ENCODE measurements at regions not wholly inside any gene's neighbourhood (a gene's known extent, or its start where the extent isn't known, plus 50 kb on each side); places are given as distances from the start of the nearest gene placed in this dataset.
"Not testable (repeated sequence)": the region's sequence is repeated elsewhere in the genome, so short reads cannot be mapped to it uniquely, and the experiment has no call there.

DNA sequence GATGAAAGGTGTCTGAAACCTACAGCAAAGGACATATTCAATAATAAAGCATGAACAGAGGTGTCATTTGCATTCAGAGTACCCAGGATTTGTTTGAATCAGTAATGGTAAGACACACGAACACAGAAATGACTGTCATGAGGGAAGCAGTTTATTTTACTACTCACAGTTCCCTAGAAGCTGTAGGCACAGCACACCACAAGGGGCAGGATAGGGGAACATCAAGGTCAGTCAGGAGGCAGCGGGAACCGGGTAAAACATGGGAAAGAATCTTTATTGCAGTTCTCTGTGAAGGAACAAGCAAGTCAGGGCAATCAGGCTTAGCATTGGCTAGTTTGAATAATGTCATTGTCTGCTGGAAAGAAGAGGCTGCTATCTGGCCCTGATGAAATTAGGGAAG is 70.2 kb upstream of the PDSS1 start:
- Histone ChIP-seq H3K36me3 (no peaks in the 10 kb centered on the region), H3K27ac (no peak overlapping the region), H3K4me1 (no peaks in the 10 kb centered on the region), H3K9me3 (no peaks in the 10 kb centered on the region), H3K9ac (ENCODE audit: low read depth in 2 of 2, low read length in 2 of 2) (no peak overlapping the region), H3K27me3 (no peaks in the 10 kb centered on the region), H3K4me3 (no peak overlapping the region)
- TF ChIP-seq, protein P1, sequence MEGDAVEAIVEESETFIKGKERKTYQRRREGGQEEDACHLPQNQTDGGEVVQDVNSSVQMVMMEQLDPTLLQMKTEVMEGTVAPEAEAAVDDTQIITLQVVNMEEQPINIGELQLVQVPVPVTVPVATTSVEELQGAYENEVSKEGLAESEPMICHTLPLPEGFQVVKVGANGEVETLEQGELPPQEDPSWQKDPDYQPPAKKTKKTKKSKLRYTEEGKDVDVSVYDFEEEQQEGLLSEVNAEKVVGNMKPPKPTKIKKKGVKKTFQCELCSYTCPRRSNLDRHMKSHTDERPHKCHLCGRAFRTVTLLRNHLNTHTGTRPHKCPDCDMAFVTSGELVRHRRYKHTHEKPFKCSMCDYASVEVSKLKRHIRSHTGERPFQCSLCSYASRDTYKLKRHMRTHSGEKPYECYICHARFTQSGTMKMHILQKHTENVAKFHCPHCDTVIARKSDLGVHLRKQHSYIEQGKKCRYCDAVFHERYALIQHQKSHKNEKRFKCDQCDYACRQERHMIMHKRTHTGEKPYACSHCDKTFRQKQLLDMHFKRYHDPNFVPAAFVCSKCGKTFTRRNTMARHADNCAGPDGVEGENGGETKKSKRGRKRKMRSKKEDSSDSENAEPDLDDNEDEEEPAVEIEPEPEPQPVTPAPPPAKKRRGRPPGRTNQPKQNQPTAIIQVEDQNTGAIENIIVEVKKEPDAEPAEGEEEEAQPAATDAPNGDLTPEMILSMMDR (IDR thresholded peaks at IDR 0.05): no peak
- intact Hi-C loops (cut with DNase I): loop anchor here (5.0 kb wide), 1 partner anchor 690 kb away; no protein-coding TSS in a partner anchor
- no peak for DNase-seq

DNA sequence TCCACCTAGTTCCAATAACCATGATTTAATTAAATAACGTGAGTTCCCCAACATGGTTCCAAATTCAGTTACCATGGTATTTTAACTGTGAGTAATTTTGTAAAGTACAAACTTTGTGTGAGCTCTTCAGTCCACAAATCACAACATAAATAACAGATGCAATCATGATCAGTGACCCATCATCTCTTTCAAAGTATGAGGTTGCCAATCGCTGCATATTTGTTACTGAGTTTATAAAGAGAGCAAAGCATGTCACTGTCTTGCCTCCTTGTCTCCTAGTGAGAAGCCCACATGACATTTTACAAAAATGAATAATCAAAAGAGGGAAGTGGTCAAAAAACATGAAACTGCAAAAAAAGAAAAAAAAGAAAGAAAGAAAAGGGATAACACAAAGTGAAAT is 69.1 kb upstream of the PDSS1 start:
- TF ChIP-seq, protein P1 (IDR thresholded peaks at IDR 0.05): no peak
- no peaks in the 10 kb centered on the region for H3K27me3 ChIP-seq
- no peaks in the 10 kb centered on the region for H3K36me3 ChIP-seq
- no peaks in the 10 kb centered on the region for H3K4me1 ChIP-seq
- H3K9ac ChIP-seq (ENCODE audit: low read depth in 2 of 2, low read length in 2 of 2): no peak overlapping the region
- H3K9me3 ChIP-seq: no peaks in the 10 kb centered on the region
- intact Hi-C loops (cut with DNase I): loop anchor here (5.0 kb wide), 1 partner anchor 689 kb away; no protein-coding TSS in a partner anchor
- no peak for DNase-seq
- no peak overlapping the region for H3K27ac ChIP-seq
- no peak overlapping the region for H3K4me3 ChIP-seq

DNA sequence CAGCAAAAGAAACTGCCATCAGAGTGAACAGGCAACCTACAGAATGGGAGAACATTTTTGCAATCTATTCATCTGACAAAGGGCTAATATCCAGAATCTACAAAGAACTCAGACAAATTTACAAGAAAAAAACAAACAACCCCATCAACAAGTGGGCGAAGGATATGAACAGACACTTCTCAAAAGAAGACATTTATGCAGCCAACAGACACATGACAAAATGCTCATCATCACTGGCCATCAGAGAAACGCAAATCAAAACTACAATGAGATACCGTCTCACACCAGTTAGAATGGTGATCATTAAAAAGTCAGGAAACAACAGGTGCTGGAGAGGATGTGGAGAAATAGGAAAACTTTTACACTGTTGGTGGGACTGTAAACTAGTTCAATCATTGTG is 65.3 kb upstream of the PDSS1 start:
- H3K9me3 ChIP-seq; DNase-seq; H3K9ac ChIP-seq (ENCODE audit: low read depth in 2 of 2, low read length in 2 of 2); H3K27me3 ChIP-seq; H3K27ac ChIP-seq; H3K36me3 ChIP-seq; H3K4me1 ChIP-seq; H3K4me3 ChIP-seq; intact Hi-C loops (cut with DNase I): not testable (repeated sequence)

DNA sequence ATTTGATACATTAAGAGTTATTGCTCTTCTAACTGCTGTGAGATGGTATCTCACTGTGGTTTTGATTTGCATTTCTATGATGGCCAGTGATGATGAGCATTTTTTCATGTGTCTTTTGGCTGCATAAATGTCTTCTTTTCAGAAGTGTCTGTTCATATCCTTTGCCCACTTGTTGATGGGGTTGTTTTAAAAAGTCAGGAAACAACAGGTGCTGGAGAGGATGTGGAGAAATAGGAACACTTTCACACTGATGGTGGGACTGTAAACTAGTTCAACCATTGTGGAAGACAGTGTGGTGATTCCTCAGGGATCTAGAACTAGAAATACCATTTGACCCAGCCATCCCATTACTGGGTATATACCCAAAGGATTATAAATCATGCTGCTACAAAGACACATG is 63.4 kb upstream of the PDSS1 start:
- H3K27me3 ChIP-seq, H3K9me3 ChIP-seq: not testable (repeated sequence)

DNA sequence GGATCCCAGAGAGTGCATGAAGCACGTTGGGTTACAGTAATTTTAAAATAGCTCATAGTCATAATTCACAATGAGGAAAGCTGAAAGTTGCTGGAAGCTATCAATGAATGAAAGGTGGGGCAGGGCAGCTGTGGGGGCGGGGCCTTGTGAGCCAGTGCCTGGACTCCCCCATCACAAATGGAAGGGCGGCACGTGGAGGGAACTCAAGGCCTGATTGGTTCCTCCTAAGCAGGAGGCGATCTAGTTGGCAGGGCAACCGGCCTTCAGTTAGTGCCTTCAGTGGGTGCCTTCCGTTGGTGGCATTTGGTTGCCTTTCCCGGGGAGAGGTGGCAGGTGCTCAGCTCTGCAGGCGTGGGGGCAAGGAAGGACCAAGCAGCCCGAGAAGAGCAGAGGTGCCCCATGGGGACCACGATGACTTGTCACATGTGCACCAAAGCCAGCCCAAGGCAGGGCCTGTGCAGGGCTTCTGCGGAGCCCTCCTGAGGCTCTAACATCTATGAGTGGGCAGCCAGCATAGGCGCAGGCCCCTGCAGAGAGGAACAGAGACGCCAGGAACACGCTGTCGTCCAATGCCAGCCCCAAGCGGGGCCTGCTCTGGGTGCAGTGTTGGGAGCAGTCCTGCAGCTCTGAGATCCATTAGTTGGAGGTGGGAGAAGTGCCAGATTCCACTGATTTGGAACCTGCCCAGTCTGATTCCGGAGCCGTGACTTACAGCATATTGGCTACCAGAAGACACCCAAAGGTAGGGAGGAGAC is 59.8 kb upstream of the PDSS1 start:
- intact Hi-C loops (cut with DNase I): no loop called here
- Histone ChIP-seq H3K27ac (no peak overlapping the region), H3K4me1 (no peaks in the 10 kb centered on the region), H3K9me3 (no peaks in the 10 kb centered on the region), H3K27me3 (no peaks in the 10 kb centered on the region), H3K36me3 (no peaks in the 10 kb centered on the region), H3K4me3 (no peak overlapping the region), H3K9ac (ENCODE audit: low read depth in 2 of 2, low read length in 2 of 2) (no peak overlapping the region)
- DNase-seq: no peak
- TF ChIP-seq, protein P1 (IDR thresholded peaks at IDR 0.05): no peak

More for the DNA sequence above, 63.4 kb upstream of the PDSS1 start:
- H3K4me3 ChIP-seq; intact Hi-C loops (cut with DNase I); H3K9ac ChIP-seq (ENCODE audit: low read depth in 2 of 2, low read length in 2 of 2); DNase-seq; H3K36me3 ChIP-seq; H3K4me1 ChIP-seq; H3K27ac ChIP-seq: not testable (repeated sequence)

DNA sequence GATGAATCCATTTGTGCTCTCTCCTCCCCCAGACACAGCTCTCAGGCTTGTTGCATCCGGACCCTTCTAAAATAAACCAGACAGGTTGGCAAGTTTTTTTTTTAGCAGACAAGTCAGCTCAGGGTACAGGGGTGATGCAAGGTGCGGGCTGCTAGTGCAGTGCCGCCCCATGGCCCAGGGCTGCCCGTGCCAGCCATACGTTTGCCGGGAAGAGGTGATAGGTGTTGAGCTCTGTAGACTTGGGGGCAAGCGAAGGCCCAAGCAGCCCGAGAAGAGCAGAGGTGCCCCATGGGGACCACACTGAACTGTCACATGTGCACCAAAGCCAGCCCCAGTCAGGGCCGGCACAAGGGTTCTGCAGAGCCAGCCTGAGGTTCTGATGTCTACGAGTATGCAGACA is 57.1 kb upstream of the PDSS1 start:
- Histone ChIP-seq H3K9me3 (no peaks in the 10 kb centered on the region), H3K27me3 (no peaks in the 10 kb centered on the region), H3K4me3 (no peak overlapping the region), H3K27ac (no peak overlapping the region), H3K9ac (ENCODE audit: low read depth in 2 of 2, low read length in 2 of 2) (no peak overlapping the region), H3K4me1 (no peaks in the 10 kb centered on the region), H3K36me3 (no peaks in the 10 kb centered on the region)
- intact Hi-C loops (cut with DNase I): no loop called here
- DNase-seq: no peak
- TF ChIP-seq, protein P1 (IDR thresholded peaks at IDR 0.05): no peak

Measured in colonic mucosa (tissue), 4 donors.